GM21447 (cell line): ENCODE measurements at regions not wholly inside any gene's neighbourhood (a gene's known extent, or its start where the extent isn't known, plus 50 kb on each side); places are given as distances from the start of the nearest gene placed in this dataset.
"Not testable (repeated sequence)": the region's sequence is repeated elsewhere in the genome, so short reads cannot be mapped to it uniquely, and the experiment has no call there.

Experiments used
- ATAC-seq: cut with Tn5 transposase; IDR thresholded peaks from one replicate; pipeline ENCODE4 v1.9.1; 2021; ENCODE audit not compliant: unreplicated experiment

DNA sequence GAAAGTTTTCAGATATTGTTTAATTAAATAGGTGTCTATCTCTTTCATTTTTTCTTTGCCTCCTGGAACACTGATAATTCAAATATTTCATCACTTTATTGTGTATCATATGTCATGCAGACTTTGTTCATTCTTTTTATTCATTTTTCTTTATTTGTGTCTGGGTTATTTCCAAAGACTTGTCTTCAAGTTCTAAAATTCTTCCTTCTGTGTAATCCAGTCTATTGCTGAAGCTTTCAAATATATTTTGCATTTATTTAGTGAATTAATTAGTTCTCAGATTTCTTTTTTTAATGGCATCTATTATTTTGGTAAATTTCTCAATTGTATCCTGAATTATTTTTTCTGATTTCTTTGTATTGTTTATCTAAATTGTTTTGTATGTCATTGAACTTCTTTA lies 70.1 kb downstream of the ZNF330 start:
- no peak for ATAC-seq

GRCh38 chr4:141294306-141294705 lies 73.6 kb downstream of the ZNF330 start:
- no peak for ATAC-seq

GRCh38 chr4:141301216-141301615 lies 80.5 kb downstream of the ZNF330 start:
- no peak for ATAC-seq

DNA sequence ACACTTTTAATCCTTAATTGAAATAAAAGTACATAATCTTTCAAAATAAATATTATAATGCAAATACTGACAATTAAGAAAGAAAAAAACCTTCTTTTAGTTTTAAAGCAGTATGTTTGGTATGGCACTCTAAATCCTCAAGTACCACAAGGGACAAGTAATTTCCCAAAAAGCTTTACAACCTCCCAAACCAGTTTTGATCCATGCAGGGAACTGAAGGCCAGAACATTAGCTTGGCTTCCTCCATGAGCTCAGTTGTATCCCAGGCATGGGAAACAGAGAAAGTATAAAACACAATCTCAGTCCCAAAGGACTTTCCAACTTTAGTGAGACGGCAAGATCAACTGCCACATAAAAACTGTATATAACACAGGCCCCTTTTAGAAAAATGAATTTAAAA lies 82.2 kb downstream of the ZNF330 start:
- no peak for ATAC-seq

GRCh38 chr4:141304346-141304745 lies 83.7 kb downstream of the ZNF330 start:
- no peak for ATAC-seq

GRCh38 chr4:141306331-141306730 lies 85.6 kb downstream of the ZNF330 start:
- ATAC-seq, result no peak

DNA sequence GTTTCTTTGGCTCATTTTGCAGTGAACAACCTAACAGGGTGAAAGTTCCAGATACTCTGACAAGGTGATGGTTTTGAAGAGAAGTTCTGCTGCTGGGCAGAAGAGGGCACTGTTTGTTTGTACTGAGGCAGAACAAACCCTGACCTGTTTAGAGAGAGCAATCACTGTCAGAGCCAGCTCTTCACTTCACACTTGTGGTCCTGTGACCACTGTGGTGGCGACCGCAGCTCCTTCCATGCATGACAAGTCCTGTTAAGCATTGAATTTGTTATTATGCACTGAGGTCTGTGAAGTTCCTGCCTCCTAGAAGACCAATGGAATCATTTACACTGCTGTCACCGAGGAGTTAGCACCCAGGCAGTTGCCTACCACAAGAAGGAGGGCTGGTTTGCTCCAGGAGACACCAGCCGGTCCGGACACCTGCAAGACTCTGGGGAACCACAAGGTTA lies 86.6 kb downstream of the ZNF330 start:
- peak; percentile 100 for ATAC-seq

GRCh38 chr4:141309874-141310273 lies 89.2 kb downstream of the ZNF330 start:
- no peak for ATAC-seq

DNA sequence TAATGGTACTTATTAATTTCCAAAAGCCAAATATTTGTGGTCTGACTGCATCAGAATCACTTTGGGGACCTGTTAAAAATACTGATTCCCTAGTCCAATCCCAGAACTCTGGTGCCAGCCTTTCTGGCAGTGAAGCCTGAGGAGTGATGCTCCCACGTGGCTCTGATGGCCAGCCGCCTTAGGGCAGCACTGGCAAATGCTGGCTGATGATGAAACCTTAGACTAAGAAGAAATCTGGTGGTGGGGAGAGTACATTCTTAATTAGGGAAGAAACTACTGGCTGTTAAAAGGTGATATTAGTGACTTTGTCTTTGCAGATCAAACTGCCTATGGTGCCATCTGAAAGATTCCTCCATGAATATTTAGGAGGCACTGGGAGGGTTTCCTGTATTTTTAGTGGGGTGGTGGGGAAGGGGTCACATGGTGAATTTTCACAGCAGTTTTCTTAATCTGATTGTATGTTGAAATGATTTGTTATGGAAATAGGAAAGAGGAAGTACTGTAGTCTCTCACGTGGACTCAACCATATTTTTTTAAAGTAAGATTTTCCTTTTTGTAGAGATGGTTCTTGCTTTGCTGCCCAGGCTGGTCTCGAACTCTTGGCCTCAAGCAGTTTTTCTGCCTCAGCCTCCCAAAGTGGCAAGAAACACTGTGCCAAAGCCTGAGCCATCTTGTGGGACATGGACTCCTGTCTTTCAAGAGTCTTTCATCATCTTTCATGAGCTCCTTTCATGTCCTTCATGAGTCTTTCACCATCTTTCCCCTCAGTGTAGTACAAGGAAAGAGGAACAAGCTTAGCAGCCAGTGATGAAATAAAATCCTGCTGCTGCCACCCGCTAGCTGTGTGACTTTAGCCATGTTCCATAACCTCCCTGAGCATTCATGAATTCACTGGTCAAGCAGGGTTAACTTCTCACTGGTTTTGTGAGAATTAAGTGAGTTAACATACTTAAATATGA lies 90.8 kb downstream of the ZNF330 start:
- no peak for ATAC-seq

DNA sequence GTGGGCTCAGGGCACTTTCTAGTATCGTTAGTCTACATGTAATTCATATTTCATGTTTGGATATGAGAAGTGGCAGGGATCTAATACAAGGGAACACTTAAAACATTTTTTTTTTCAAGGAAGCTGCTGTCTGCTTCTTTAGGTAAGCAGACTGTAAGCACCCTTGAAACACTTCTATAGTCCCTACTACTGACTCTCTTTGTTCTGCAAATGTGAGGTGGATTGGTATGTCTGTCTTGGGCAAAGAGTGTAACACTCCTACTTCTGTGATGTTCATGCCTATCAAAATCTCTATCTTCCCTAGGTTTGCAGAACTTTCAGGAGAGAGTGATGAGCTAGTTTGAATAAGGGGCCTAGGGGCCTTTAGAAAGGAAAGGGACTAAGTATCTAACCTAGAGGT lies 93.9 kb downstream of the ZNF330 start:
- no peak for ATAC-seq

GRCh38 chr4:141328560-141329173 lies 108.0 kb downstream of the ZNF330 start:
- no peak for ATAC-seq

DNA sequence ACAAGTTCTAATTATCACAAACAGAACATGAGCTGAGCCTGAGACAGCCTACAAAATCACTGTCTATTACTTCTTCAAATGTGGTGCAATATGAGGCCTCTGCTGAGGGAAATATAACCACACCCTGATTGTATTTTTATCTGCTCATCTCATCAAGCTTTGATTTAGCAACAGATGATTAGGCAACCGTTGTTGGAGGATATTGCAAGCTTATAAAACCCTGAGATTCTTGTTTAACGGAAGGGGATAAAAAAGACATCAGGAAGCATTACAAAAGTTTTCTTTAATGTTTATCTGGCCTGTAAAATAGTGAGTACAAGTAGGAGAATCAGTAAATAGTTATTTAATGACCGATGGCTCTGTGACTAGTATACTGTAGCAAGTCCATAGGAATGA lies 108.5 kb downstream of the ZNF330 start:
- no peak for ATAC-seq

- ATAC-seq, result no peak
These were observed 109.9 kb downstream of the ZNF330 start for GRCh38 chr4:141330616-141331015.

DNA sequence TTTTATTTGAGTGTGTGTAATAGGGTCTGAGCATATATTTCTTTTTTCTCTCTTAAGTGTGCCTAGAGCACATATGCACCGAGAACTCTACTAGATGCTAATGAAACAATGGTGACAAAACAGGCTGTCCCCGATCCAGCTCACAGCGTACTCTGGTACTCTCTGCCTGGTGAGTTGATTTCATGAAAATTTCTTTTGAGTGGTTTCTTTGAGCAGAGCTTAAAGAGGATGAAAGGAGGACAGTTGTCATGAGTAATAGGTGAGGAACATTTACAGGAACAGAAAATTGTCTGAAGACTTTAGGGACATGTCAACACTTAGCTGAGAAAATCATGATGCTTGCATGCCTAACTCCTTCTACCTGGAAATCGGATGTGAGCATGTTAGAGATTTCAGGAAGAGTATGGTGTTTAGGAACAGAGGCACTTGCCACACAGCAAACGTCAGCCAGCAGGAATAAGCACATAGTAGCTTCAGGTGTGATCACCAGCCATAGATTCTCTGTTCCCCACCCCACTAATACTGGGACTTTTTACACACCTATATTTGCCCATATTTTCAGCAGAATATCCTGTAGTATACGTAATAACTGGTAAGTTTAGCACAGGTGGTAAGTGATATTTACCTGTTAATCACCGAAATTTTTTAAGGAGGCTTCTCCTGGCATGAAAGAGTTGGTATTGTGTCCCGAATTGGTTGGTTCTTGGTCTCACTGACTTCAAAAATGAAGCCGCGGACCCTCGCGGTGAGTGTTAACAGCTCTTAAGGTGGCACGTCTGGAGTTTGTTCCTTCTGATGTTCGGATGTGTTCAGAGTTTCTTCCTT lies 111.1 kb downstream of the ZNF330 start:
- no peak for ATAC-seq

GRCh38 chr4:141332359-141333181 lies 111.9 kb downstream of the ZNF330 start:
- not testable (repeated sequence) for ATAC-seq

DNA sequence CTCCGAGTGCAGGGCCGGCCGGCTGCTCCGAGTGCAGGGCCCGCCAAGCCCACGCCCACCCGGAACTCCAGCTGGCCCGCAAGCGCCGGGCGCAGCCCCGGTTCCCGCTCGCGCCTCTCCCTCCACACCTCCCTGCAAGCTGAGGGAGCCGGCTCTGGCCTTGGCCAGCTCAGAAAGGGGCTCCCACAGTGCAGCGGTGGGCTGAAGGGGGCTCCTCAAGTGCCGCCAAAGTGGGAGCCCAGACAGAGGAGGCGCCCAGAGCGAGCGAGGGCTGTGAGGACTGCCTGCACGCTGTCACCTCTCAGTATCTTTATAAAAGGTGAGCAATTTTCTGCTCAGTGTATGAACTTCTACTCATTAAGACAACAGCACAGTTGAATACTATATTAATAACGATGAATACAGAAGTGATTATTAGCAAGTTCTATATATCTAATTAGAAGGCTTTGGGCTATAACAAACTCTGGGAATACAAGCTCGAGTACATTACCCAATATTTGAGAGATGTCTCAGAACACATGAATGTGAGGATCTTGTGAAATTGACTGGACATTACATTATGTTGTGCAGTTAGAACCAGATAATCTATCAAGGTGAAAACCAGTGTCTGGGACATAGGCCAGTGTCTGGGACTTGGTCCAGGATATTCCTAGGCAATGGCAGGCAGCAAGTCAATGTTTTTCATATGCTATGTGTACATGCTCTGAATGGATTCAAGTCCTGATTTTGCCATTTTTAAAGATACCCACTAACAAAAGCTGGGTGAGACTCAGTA lies 112.9 kb downstream of the ZNF330 start:
- not testable (repeated sequence) for ATAC-seq

- ATAC-seq, result no peak
These were observed 114.5 kb downstream of the ZNF330 start for GRCh38 chr4:141335166-141335565.

DNA sequence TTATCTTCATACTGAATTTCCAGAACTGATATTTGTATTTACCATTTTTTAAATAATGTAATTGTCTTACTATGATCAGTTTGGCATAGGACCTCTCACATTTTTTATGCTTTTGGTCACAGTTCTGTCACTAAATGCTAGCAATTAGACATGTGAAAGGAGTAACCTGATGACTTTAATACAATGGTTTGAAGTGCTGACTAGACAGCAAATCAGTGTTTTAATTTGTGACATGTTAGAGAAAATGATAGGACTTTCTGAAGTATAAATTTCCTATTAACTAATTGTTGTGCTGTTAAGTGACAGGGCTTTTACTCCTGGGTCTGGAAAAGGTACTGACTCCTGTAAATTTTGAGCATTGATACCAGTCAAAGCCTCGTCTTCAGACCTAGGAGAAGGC lies 117.5 kb downstream of the ZNF330 start:
- no peak for ATAC-seq

DNA sequence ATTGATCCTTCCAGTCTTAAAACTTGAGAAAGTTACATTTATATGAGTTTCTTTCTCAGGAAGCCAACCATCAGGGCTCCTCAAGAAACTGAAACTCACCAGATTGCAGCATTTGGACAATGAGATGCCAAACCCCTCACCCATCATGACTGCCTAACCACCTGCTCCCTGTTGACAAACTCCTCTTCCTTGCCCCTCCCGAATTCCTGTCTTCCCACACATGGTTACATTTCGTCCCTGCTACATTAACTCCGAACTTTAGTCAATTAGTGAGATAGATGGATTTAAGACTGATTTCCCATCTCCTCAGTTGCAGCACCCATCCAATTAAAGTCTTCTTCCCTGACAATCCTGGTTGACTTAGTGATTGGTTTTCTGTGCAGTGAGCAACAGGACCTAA lies 118.7 kb downstream of the ZNF330 start:
- ATAC-seq, result no peak

DNA sequence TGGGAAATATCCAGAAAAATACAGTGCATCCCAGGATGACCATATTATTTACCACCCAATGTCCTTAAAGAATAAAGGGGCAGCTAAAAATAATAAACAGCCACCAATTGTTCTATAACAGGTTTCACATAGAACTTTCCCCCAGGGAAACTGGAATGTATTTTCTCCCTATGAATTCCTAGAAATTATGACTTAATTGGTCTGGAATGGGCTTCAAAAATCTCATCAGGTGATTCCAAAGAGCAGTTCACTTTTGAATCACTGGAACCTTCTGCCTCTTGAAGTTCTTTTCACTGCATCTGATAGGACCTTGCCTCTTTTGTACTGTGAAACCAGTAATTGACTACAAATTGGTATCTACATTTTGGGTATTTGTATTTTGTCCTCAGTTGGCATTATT lies 119.3 kb downstream of the ZNF330 start:
- no peak for ATAC-seq
